ENCODE measurements at regions not wholly inside any gene's neighbourhood (a gene's known extent, or its start where the extent isn't known, plus 50 kb on each side); places are given as distances from the start of the nearest gene placed in this dataset.

GRCh38 chr13:76519685-76520084 lies 366.5 kb downstream of the KCTD12 start:
- H3K27me3 ChIP-seq: no peaks in the 10 kb centered on the region
- TF ChIP-seq CTCF (IDR thresholded peaks at IDR 0.05) (no peak), POLR2A (IDR thresholded peaks at IDR 0.05) (no peak)
- no peaks in the 10 kb centered on the region for H3K36me3 ChIP-seq (replicated peaks in 1 of 2; ENCODE audit: insufficient read depth in 1 of 2, low read depth in 2 of 2)
- DNase-seq (no peak), ATAC-seq (no peak)
- intact Hi-C loops (cut with DNase I): no loop called here
- H3K4me3 ChIP-seq: no peak overlapping the region
- H3K27ac ChIP-seq: no peak overlapping the region
- WGBS, 2 donors: 60 to 73% methylated on average over 7 of the region's 7 CpGs
- no peaks in the 10 kb centered on the region for H3K9me3 ChIP-seq
- H3K4me1 ChIP-seq: no peaks in the 10 kb centered on the region

GRCh38 chr13:76516586-76516985 lies 369.6 kb downstream of the KCTD12 start:
- Histone ChIP-seq H3K27ac (no peak overlapping the region), H3K27me3 (no peaks in the 10 kb centered on the region), H3K4me1 (no peaks in the 10 kb centered on the region), H3K36me3 (replicated peaks in 1 of 2; ENCODE audit: insufficient read depth in 1 of 2, low read depth in 2 of 2) (no peaks in the 10 kb centered on the region), H3K4me3 (no peak overlapping the region), H3K9me3 (no peaks in the 10 kb centered on the region)
- intact Hi-C loops (cut with DNase I): no loop called here
- ATAC-seq: no peak
- no peak for DNase-seq
- TF ChIP-seq CTCF (IDR thresholded peaks at IDR 0.05) (no peak), POLR2A (IDR thresholded peaks at IDR 0.05) (no peak)

GRCh38 chr13:76516013-76516412 lies 370.2 kb downstream of the KCTD12 start:
- ATAC-seq: no peak

GRCh38 chr13:76512721-76513145 lies 373.5 kb downstream of the KCTD12 start:
- no peak for DNase-seq
- no peaks in the 10 kb centered on the region for H3K27me3 ChIP-seq
- H3K36me3 ChIP-seq (replicated peaks in 1 of 2; ENCODE audit: insufficient read depth in 1 of 2, low read depth in 2 of 2): no peaks in the 10 kb centered on the region
- H3K27ac ChIP-seq: no peak overlapping the region
- intact Hi-C loops (cut with DNase I): no loop called here
- peak; percentile 27 for ATAC-seq
- no peak overlapping the region for H3K4me3 ChIP-seq
- TF ChIP-seq CTCF (IDR thresholded peaks at IDR 0.05) (no peak), POLR2A (IDR thresholded peaks at IDR 0.05) (no peak)
- no peaks in the 10 kb centered on the region for H3K4me1 ChIP-seq
- 45 to 48% methylated on average over 1 of the region's 1 CpG for WGBS, 2 donors
- no peaks in the 10 kb centered on the region for H3K9me3 ChIP-seq

More at GRCh38 chr13:76516013-76516412, 370.2 kb downstream of the KCTD12 start:
- TF ChIP-seq POLR2A (IDR thresholded peaks at IDR 0.05) (no peak), CTCF (IDR thresholded peaks at IDR 0.05) (no peak)
- H3K4me3 ChIP-seq: no peak overlapping the region
- intact Hi-C loops (cut with DNase I): no loop called here
- H3K9me3 ChIP-seq: no peaks in the 10 kb centered on the region
- no peaks in the 10 kb centered on the region for H3K36me3 ChIP-seq (replicated peaks in 1 of 2; ENCODE audit: insufficient read depth in 1 of 2, low read depth in 2 of 2)
- H3K27ac ChIP-seq: no peak overlapping the region
- no peaks in the 10 kb centered on the region for H3K4me1 ChIP-seq
- H3K27me3 ChIP-seq: no peaks in the 10 kb centered on the region
- DNase-seq: peak in 1 of 4 donors; percentile 3
- 67 to 71% methylated on average over 1 of the region's 1 CpG for WGBS, 2 donors

- no peaks in the 10 kb centered on the region for H3K4me1 ChIP-seq
- no peaks in the 10 kb centered on the region for H3K27me3 ChIP-seq
- TF ChIP-seq CTCF (IDR thresholded peaks at IDR 0.05) (no peak), POLR2A (IDR thresholded peaks at IDR 0.05) (no peak)
- no peak for DNase-seq
- no peaks in the 10 kb centered on the region for H3K9me3 ChIP-seq
- H3K4me3 ChIP-seq: no peak overlapping the region
- intact Hi-C loops (cut with DNase I): no loop called here
- H3K36me3 ChIP-seq (replicated peaks in 1 of 2; ENCODE audit: insufficient read depth in 1 of 2, low read depth in 2 of 2): no peaks in the 10 kb centered on the region
- WGBS, 2 donors: 28 to 51% methylated on average over 3 of the region's 3 CpGs
- H3K27ac ChIP-seq: no peak overlapping the region
- no peak for ATAC-seq
Measured at GRCh38 chr13:76505437-76505836, 380.8 kb downstream of the KCTD12 start.

All from body of pancreas (tissue), 4 donors.